Esophagus squamous epithelium (tissue), 4 donors: ENCODE measurements at regions not wholly inside any gene's neighbourhood (a gene's known extent, or its start where the extent isn't known, plus 50 kb on each side); places are given as distances from the start of the nearest gene placed in this dataset.

ENCODE experiments used
- POLR2A ChIP-seq, 4 donors: fragments of 450-650 bp; IDR thresholded peaks; one replicate each; pipeline ENCODE4 v1.6.1; 2017; ENCODE audit warnings: antibody characterized with exemption in 4 of 4, mild to moderate bottlenecking in 4 of 4, moderate library complexity in 3 of 4
- TF ChIP-seq, protein P1 (sequence below), 6 experiments: fragments of 450-650 bp in 4 of 6; fragments of 200-600 bp in 2 of 6; sonication (generic) in 2 of 6; IDR thresholded peaks; one replicate each; pipeline ENCODE4 v1.5.1; 2016 to 2019; ENCODE audit warnings: antibody characterized with exemption in 6 of 6, mild to moderate bottlenecking in 4 of 6, moderate library complexity in 4 of 6

GRCh38 chr2:51918113-51918512 lies 886.2 kb upstream of the NRXN1 start:
- TF ChIP-seq, protein P1, sequence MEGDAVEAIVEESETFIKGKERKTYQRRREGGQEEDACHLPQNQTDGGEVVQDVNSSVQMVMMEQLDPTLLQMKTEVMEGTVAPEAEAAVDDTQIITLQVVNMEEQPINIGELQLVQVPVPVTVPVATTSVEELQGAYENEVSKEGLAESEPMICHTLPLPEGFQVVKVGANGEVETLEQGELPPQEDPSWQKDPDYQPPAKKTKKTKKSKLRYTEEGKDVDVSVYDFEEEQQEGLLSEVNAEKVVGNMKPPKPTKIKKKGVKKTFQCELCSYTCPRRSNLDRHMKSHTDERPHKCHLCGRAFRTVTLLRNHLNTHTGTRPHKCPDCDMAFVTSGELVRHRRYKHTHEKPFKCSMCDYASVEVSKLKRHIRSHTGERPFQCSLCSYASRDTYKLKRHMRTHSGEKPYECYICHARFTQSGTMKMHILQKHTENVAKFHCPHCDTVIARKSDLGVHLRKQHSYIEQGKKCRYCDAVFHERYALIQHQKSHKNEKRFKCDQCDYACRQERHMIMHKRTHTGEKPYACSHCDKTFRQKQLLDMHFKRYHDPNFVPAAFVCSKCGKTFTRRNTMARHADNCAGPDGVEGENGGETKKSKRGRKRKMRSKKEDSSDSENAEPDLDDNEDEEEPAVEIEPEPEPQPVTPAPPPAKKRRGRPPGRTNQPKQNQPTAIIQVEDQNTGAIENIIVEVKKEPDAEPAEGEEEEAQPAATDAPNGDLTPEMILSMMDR (IDR thresholded peaks at IDR 0.05): no peak
- TF ChIP-seq POLR2A (IDR thresholded peaks at IDR 0.05): no peak
